WI38 (cell line): ENCODE measurements at regions not wholly inside any gene's neighbourhood (a gene's known extent, or its start where the extent isn't known, plus 50 kb on each side); places are given as distances from the start of the nearest gene placed in this dataset.
"Not testable (repeated sequence)": the region's sequence is repeated elsewhere in the genome, so short reads cannot be mapped to it uniquely, and the experiment has no call there.

ENCODE experiments used
- H3K4me3 ChIP-seq: 2 replicates; pipeline ENCODE4 v1.5.1; 2011; ENCODE audit warnings: low read depth, mild to moderate bottlenecking, control low read depth, low read length
- TF ChIP-seq, protein P1 (sequence below): IDR thresholded peaks from 2 replicates; pipeline ENCODE4 v1.5.1; 2012; ENCODE audit warnings: low read depth, mild to moderate bottlenecking, control low read depth, low read length

DNA sequence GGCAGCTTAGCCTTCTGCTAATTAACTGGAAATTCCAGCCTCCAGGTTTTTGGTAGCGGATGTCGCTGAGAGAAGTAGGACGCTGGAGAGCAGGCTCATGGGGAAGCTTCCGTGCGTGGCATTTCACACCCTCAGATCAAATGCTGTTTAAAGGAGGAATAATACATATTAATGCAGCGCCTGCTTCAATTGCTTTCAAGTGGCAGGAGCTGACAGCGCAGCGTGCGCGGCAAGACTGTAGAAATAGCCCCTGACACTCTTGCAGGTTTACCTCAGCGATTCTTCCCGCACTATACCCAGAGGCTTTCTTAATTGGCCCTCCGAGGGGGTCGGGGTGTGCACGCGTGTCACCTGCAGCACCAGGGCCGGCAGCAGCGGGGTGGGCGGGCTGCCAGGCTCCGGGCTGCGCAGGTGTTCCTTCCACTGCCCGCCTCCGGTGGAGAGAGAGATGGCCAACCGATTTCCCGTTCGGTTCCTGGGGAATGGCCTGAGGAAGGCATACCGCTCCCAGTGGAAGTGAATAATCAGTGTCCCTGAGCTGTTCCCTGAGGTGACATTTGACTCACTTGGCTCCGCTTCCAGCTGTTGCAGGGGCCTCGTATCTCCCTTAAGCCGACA lies 427.9 kb downstream of the KCTD16 start:
- no peak overlapping the region for H3K4me3 ChIP-seq
- TF ChIP-seq, protein P1, sequence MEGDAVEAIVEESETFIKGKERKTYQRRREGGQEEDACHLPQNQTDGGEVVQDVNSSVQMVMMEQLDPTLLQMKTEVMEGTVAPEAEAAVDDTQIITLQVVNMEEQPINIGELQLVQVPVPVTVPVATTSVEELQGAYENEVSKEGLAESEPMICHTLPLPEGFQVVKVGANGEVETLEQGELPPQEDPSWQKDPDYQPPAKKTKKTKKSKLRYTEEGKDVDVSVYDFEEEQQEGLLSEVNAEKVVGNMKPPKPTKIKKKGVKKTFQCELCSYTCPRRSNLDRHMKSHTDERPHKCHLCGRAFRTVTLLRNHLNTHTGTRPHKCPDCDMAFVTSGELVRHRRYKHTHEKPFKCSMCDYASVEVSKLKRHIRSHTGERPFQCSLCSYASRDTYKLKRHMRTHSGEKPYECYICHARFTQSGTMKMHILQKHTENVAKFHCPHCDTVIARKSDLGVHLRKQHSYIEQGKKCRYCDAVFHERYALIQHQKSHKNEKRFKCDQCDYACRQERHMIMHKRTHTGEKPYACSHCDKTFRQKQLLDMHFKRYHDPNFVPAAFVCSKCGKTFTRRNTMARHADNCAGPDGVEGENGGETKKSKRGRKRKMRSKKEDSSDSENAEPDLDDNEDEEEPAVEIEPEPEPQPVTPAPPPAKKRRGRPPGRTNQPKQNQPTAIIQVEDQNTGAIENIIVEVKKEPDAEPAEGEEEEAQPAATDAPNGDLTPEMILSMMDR: no peak

DNA sequence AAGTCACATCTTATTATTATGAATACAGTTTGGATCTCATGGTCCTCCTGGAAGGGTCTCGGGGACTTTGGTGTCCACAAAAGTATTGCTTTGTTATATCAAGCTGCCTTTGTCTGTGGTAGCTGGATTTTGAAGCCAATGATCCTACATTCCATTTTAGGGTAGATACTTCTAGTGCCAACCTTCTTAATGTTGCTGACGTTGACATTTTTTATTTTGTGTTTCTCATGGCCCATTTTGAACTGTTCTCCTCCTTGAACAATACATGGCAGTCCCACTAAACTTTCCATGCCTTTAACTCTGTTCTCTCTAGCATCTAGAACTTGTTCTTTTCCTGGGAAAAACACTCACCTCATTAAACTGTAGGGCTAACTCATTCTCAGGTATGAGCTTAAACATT lies 425.8 kb downstream of the KCTD16 start:
- TF ChIP-seq, protein P1: no peak

DNA sequence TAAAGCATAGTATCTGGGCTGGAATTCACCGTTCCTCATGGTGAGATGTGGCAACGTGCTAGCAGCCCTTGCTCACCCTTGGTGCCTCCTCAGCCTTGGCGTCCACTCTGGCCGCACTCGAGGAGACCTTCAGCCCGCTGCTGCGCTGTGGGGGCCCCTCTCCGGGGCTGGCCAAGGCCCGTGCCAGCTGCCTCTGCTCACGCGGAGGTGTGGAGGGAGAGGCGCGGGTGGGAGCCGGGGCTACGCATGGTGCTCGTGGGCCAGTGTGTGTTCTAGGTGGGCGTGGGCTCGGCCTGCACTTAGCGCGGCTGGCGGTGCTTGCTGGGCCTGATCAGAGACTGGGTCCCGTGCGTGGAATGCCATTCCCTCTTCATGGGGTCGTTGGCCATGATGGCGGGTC lies 424.2 kb downstream of the KCTD16 start:
- H3K4me3 ChIP-seq: no peak overlapping the region
- TF ChIP-seq, protein P1: no peak

More for the DNA sequence above, 425.8 kb downstream of the KCTD16 start:
- H3K4me3 ChIP-seq: no peak overlapping the region

DNA sequence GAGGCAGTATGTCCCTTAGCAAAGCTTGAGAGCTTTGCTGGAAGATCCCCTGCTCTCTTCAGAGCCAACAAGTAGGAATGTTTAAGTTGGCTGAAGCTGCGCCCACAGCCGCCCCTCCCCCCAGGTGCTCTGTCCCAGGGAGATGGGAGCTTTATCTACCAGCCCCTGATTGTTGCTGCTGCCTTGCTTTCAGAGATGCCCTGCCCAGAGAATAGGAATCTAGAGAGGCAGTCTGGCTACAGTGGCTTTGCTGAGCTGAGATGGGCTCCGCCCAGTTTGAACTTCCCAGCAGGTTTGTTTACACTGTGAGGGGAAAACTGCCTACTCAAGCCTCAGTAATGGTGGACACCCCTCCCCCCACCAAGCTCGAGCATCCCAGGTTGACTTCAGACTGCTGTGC lies 423.6 kb downstream of the KCTD16 start:
- not testable (repeated sequence) for H3K4me3 ChIP-seq

DNA sequence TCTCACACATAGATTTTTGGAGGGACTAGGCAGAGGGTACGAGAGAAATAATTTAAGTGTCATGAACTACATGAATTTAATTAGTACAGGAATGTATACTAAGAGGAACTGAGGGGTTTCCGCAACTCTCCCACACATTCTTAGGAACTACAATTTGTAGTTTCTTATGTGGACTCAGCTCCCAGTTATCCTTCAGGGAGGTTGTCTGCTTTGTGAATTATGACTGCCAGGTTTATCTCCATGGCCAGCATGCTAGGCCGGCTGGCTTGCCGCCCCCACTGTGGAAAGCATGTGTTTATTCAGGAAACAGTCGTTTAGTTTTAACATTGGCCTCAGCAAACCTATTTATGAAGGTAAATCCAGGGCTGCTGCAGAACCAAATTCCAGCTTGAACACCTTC lies 415.0 kb downstream of the KCTD16 start:
- TF ChIP-seq, protein P1: no peak
- no peak overlapping the region for H3K4me3 ChIP-seq

DNA sequence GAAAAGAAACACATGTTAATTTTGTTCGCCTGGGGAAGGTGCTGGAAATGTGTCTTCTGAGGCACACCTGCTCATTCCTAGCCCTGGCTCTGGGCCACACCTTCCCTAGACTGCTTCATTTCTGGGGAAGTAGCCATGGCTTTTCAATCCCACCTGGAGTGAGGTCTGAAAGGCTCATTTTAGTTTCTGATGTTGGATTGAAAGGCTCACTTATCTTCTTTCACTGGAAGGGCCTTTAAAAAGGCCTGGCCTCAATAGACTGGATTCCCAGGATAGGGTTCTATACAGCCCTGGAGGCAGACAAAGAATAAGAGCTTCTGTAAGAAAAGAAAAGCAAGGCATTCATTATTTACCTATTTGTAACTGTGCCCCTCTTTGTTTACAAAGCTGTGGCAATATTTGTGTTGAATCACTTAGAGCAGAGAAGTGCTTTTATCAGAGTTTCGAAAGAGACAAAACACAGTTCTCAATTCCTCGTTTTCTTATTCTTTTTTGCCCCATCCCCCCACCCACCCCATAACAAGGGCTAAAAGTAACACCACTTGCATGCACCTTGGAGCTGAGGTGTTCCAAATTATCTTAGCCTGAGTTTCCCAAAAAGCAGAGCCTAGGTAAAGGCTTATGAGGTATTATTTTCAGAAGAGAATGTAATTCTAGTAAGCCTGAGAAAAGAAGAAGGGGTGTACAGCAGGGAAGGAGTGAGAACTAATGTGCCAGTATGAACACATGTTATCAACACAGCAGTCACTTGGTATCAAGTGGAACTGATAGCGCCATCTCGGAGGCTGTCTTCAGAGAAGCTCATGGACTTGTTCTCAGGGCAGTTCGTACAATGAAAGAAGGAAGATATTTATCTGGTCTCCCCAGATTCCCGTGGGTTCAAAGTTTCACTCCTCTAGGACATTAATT lies 413.1 kb downstream of the KCTD16 start:
- TF ChIP-seq, protein P1: no peak
- no peak overlapping the region for H3K4me3 ChIP-seq

DNA sequence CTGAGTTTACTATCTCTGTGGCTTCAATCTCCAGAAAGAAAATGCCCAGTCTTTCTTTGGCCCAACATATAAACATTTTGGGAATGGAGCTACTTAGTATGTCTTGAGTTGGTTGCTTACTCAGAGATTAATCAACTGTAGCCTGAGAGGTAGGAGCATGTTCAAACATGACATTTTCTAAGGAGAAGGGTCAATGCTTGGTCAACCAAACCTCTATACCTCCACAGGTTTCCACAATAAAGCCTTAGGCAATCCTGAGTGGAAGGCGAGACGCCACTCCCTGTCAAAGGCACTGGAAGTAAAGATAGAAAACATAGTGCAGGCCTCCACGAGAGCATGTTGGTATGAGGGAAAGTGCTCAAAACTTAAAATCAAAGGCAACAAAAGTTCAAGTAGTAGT lies 411.4 kb downstream of the KCTD16 start:
- no peak overlapping the region for H3K4me3 ChIP-seq
- TF ChIP-seq, protein P1: no peak
